ENCODE measurements at regions not wholly inside any gene's neighbourhood (a gene's known extent, or its start where the extent isn't known, plus 50 kb on each side); places are given as distances from the start of the nearest gene placed in this dataset.

DNA sequence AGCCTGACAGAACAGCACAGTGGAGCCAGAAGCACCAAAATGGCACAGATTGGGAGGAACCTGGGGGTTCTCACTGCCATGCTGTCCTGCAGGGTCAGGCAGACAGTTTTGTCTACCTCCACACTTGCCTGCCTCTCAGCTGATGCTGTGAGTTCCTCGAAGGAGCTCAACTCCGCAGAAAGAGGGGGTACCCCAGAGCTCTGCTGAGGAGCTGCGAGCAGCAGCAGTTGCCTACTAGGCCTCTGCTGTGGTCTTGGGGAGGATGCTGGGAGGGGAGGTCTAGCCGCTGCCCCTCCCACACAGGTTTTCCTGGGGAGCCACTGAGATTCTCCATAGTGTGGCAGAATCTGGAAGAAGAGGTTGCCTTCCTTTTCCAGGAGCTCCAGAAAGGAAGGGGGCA is 192.5 kb downstream of the FOXD2 start:
- H3K27ac ChIP-seq: no peak overlapping the region
- H3K27me3 ChIP-seq: no peaks in the 10 kb centered on the region
- WGBS, 2 donors: 98% methylated on average over 4 of the region's 4 CpGs; no CpG with 5 or more reads in 1 of the 2 donors
- H3K4me3 ChIP-seq: no peak overlapping the region
- DNase-seq: no peak
- no peaks in the 10 kb centered on the region for H3K9me3 ChIP-seq
- intact Hi-C loops (cut with DNase I; ENCODE audit: low total_unique reads): no loop called here
- H3K36me3 ChIP-seq (ENCODE audit: low read depth, missing control alignments): no peaks in the 10 kb centered on the region
- TF ChIP-seq POLR2A (IDR thresholded peaks at IDR 0.05): no peak
- TF ChIP-seq, protein P1, sequence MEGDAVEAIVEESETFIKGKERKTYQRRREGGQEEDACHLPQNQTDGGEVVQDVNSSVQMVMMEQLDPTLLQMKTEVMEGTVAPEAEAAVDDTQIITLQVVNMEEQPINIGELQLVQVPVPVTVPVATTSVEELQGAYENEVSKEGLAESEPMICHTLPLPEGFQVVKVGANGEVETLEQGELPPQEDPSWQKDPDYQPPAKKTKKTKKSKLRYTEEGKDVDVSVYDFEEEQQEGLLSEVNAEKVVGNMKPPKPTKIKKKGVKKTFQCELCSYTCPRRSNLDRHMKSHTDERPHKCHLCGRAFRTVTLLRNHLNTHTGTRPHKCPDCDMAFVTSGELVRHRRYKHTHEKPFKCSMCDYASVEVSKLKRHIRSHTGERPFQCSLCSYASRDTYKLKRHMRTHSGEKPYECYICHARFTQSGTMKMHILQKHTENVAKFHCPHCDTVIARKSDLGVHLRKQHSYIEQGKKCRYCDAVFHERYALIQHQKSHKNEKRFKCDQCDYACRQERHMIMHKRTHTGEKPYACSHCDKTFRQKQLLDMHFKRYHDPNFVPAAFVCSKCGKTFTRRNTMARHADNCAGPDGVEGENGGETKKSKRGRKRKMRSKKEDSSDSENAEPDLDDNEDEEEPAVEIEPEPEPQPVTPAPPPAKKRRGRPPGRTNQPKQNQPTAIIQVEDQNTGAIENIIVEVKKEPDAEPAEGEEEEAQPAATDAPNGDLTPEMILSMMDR (IDR thresholded peaks at IDR 0.05): no peak
- no peaks in the 10 kb centered on the region for H3K4me1 ChIP-seq

DNA sequence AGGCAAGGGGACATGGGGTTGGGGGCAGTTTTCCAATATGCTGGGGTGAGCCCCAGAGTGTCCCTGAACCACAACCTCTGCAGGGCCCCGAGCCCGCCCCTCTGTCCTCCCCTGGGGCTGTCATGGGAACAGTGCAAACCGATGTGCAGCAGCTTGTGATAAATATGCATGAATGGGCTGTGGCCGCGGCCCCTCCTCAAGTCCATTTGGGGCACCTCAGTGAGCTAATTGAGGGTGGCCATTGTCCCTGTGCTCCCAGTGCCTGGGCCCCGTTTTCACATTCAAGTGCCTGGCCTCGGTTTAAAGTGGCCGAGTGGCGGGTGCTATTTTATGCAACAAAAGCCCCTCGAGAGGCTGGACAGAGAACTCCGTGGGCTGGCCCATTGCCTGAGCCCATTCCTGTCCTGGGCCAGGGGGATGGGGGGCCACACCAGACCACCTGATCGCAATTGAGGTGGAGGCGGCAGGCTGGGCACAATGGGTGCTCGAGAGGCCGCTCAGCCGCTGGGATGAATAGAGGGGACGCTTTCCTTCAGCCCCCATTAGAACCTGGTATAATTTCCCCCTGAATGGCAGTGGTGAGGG is 193.7 kb downstream of the FOXD2 start:
- Histone ChIP-seq H3K27me3 (no peaks in the 10 kb centered on the region), H3K27ac (no peak overlapping the region), H3K4me3 (no peak overlapping the region), H3K9me3 (no peaks in the 10 kb centered on the region), H3K36me3 (ENCODE audit: low read depth, missing control alignments) (no peaks in the 10 kb centered on the region), H3K4me1 (no peaks in the 10 kb centered on the region)
- intact Hi-C loops (cut with DNase I; ENCODE audit: low total_unique reads): no loop called here
- no peak for TF ChIP-seq POLR2A (IDR thresholded peaks at IDR 0.05)
- TF ChIP-seq, protein P1 (IDR thresholded peaks at IDR 0.05): no peak
- DNase-seq: no peak
- WGBS, 2 donors: 78 to 82% methylated on average over 16 to 17 of the region's 17 CpGs

DNA sequence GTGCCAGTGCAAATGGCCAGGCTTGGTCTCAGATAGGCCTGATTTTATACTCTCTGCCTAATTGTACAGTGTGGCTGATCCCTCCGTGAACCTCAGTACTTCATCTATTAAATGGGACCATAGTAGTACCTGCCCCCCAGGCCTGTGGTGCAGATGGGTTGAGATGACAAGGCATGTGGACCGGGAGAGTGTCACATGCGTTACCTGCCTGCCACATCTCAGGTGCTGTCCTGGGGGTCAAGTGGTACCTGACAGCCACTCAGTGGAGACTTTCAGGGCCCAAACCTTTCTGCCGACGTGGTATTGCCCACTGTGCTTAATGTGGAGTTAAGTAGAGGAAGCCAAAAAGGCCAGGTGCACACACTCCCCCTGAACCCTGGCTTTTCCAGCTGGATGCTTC is 197.3 kb downstream of the FOXD2 start:
- DNase-seq: no peak
- Histone ChIP-seq H3K36me3 (ENCODE audit: low read depth, missing control alignments) (no peaks in the 10 kb centered on the region), H3K27ac (no peak overlapping the region), H3K27me3 (no peaks in the 10 kb centered on the region), H3K4me3 (no peak overlapping the region), H3K9me3 (no peaks in the 10 kb centered on the region), H3K4me1 (no peaks in the 10 kb centered on the region)
- no peak for TF ChIP-seq POLR2A (IDR thresholded peaks at IDR 0.05)
- TF ChIP-seq, protein P1 (IDR thresholded peaks at IDR 0.05): no peak
- intact Hi-C loops (cut with DNase I; ENCODE audit: low total_unique reads): no loop called here
- WGBS, 2 donors: 91 to 100% methylated on average over 1 to 5 of the region's 5 CpGs

DNA sequence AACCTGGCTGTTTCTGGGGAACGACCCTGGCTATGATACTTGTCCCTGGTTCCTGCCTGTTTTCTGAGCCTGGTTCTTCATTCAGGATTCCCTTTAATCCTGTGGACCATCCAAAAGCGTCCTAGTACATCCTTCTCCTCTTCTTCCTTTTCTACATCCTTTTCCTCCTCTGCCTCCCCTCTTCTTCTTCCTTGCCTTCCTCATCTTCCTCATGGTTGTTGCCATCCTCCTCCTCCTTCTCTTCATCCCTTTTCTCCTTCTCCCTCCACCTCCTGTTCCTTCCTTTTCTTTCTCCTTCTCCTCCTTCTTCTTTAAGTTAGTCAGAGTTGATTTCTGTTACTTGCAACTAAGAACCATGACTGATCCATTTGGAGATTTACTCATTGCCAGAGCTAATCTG is 197.8 kb downstream of the FOXD2 start:
- no peaks in the 10 kb centered on the region for H3K27me3 ChIP-seq
- no peak overlapping the region for H3K4me3 ChIP-seq
- WGBS, 2 donors: 88 to 89% methylated on average over 2 of the region's 2 CpGs
- no peaks in the 10 kb centered on the region for H3K36me3 ChIP-seq (ENCODE audit: low read depth, missing control alignments)
- intact Hi-C loops (cut with DNase I; ENCODE audit: low total_unique reads): no loop called here
- TF ChIP-seq, protein P1 (IDR thresholded peaks at IDR 0.05): no peak
- TF ChIP-seq POLR2A (IDR thresholded peaks at IDR 0.05): no peak
- H3K9me3 ChIP-seq: no peaks in the 10 kb centered on the region
- no peaks in the 10 kb centered on the region for H3K4me1 ChIP-seq
- no peak overlapping the region for H3K27ac ChIP-seq
- DNase-seq: no peak

DNA sequence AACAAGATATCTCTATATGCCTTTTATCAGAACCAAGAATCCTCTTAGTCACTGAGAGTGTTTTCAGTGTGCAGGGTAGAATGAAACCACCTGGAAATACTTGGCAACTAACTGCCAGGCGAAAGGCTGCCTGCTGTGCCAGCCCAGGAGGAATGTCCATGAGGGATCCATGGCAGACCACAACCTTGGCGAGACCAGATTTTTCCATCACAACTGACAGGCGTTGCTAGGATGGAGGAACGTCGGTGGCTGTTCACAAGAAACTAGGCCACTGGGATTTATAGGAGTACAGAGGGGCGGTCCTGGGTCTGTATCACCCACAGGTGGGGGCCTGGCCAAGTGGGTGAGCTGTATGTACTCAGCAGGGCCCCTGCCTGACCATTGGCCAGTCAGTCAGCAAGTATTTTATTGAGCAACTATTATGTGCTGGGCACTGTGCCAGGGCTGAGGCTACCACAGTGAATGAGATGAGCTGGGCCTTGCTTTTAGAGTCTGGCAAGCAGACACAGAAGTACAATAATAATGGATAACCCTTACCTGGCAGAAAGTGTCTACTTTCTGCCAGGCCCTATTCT is 199.4 kb downstream of the FOXD2 start:
- H3K27me3 ChIP-seq: no peaks in the 10 kb centered on the region
- no peak for DNase-seq
- 63 to 96% methylated on average over 6 of the region's 6 CpGs for WGBS, 2 donors
- no peaks in the 10 kb centered on the region for H3K36me3 ChIP-seq (ENCODE audit: low read depth, missing control alignments)
- no peak overlapping the region for H3K4me3 ChIP-seq
- no peaks in the 10 kb centered on the region for H3K9me3 ChIP-seq
- no peak overlapping the region for H3K27ac ChIP-seq
- no peak for TF ChIP-seq POLR2A (IDR thresholded peaks at IDR 0.05)
- TF ChIP-seq, protein P1 (IDR thresholded peaks at IDR 0.05): no peak
- intact Hi-C loops (cut with DNase I; ENCODE audit: low total_unique reads): no loop called here
- H3K4me1 ChIP-seq: no peaks in the 10 kb centered on the region
